Fibroblast of pulmonary artery (primary cell): ENCODE measurements at regions not wholly inside any gene's neighbourhood (a gene's known extent, or its start where the extent isn't known, plus 50 kb on each side); places are given as distances from the start of the nearest gene placed in this dataset.

Experiments
- DNase-seq: peaks from one replicate; pipeline ENCODE4 v3.0.0-alpha.2; 2010; ENCODE audit warnings: low read depth
- H3K4me3 ChIP-seq: replicated peaks from 2 replicates; pipeline ENCODE4 v1.5.1; 2011; ENCODE audit warnings: low read depth, mild to moderate bottlenecking, control low read depth, low read length, moderate library complexity
- TF ChIP-seq, protein P1 (sequence below): IDR thresholded peaks from 2 replicates; pipeline ENCODE4 v1.5.1; 2011; ENCODE audit warnings: mild to moderate bottlenecking, control low read depth, low read length, inconsistent platforms; ENCODE audit errors: missing control alignments

DNA sequence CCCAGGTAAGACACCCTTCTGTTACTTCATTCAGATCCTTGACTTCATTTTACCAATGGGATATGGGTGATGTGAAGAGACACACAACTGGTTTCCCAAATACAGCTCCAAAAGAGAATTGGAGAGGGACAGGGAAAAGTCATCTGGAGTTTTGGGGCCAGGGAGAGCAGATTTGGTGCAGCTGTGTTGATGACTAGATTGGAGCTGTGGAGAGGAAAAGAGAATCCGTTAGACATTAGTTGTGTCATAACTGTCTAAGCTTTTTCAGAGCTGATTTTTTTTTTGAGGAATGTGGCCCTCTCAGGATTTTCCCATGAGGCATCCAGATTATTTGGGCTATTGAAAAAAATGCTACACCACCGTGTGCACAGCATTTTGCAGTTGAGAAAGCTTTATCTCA lies 423.4 kb downstream of the DMAC1 start:
- TF ChIP-seq, protein P1, sequence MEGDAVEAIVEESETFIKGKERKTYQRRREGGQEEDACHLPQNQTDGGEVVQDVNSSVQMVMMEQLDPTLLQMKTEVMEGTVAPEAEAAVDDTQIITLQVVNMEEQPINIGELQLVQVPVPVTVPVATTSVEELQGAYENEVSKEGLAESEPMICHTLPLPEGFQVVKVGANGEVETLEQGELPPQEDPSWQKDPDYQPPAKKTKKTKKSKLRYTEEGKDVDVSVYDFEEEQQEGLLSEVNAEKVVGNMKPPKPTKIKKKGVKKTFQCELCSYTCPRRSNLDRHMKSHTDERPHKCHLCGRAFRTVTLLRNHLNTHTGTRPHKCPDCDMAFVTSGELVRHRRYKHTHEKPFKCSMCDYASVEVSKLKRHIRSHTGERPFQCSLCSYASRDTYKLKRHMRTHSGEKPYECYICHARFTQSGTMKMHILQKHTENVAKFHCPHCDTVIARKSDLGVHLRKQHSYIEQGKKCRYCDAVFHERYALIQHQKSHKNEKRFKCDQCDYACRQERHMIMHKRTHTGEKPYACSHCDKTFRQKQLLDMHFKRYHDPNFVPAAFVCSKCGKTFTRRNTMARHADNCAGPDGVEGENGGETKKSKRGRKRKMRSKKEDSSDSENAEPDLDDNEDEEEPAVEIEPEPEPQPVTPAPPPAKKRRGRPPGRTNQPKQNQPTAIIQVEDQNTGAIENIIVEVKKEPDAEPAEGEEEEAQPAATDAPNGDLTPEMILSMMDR, result no peak
- DNase-seq, result no peak
- no peak overlapping the region for H3K4me3 ChIP-seq

DNA sequence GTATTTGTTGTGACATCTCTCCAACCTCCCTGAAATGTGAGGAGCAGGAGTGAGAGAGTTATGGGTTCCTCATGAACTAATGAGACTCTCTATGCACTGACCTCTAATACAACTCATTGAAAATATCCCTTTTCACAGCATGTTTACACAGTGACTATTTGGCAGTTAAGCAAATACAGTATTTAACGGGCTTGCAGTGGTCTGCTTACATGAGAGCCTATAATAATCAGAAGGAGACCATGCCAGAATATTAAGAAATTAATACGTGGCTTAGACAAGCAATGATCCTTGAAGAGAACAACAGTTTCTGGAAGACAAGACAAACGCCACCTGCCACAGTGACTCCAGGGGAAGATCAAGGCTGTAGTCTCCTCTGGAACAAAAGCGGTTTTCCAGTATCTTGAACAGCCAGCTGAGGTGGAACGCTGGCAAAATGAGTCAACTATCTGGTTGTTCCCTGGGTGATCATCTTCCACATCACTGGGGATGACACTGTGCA lies 424.5 kb downstream of the DMAC1 start:
- TF ChIP-seq, protein P1, result no peak
- no peak overlapping the region for H3K4me3 ChIP-seq
- no peak for DNase-seq

DNA sequence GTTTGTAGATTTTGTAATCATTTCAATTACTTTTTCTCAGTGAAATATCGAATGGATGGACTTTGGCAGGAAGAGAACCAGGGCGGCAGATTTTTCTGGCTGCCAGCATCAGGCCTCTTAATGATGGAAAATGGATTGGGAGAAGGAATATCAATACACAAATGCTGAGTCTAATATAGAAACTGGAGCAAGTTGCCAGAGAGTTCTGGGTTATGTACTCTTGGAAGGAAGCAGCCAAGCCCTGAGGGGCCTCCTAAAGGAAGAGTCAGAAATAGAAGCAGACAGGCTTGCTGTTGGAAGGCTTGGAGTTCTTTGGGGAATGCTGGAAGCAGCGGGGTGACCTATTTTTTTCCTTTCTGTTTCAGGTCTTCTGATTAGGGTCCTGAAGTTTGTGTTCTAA lies 428.6 kb downstream of the DMAC1 start:
- DNase-seq, result no peak
- no peak overlapping the region for H3K4me3 ChIP-seq
- TF ChIP-seq, protein P1, result no peak

DNA sequence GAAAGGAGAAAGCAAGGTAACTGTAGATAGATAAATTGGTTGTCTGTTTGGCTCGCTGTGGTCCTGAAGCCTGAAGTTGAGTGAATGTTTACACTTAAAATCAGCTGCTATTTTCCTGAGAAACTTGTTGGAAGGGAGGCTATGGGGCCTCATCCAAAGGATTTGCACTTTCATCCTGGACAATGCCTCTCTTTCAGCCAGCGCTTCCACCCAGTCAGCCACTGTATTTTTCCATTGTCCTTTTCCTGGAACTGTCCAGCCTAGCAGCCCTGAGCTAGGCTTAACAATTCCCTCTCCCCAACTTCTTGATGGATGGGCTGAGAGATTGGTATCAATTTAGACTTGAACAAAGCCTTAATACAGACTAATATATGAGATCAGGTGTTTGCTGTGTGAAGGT lies 429.2 kb downstream of the DMAC1 start:
- H3K4me3 ChIP-seq, result no peak overlapping the region
- TF ChIP-seq, protein P1, result no peak
- DNase-seq, result peak; percentile 45

DNA sequence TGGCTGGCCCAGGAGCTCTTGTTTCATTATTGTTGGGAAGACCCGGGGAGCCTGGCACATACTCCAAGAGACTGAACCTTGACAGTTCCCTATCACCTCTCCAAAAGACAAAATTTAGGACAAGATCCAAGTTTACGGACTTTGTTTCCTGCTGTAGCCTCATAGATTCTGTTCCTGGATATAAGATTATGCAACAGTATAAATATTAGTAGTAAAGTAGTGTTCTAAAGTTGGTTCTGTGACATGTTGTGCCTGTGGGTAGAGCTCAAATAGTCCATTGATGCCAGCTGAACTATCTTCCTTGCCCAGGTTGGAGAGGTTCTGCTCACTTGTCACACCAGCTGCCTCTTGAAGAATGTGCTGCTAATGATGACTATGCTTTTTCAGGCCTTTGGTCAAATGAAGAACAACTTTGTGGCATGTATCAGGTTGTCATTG lies 430.2 kb downstream of the DMAC1 start:
- TF ChIP-seq, protein P1, result no peak
- no peak overlapping the region for H3K4me3 ChIP-seq
- DNase-seq, result no peak

DNA sequence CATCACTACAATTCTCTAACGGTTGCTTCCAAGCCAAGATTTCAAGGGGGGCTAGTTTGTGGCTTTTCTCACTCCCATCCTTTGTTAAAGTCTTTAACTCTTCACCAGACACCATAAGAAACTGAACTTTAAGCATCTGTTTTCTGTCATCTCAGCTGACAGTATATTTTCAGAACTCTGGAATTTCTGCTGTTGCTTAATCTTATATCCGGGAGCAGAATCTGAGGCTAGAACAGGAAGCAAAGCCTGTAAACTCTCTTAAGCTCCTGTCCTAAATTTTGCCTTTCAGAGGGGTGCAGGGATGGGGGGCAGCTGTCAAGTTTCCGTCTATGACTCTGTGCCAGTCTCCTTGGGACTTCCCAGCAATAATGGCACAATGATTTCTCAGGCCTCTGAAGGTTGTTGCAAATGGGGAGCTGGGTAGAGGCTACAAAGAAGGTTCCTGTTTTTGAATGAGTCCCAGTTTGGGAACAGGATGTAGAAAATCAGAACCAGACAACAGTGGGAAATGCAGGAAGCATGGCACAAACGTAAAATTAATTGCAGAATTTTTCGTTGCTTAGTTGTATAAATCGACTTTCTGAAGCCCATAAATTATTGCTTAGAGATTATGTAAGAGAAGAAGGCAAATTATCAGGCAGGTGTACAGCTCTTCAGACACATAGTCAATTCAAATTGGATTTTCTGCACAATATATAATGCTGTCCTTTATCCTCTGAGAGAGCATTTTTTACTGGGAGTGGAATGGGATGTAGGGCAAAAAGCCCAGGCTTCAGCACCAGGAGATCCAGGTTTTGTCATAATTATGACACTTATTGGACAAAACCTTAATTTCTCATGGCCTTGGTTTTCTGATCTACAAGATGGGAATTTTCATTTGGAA lies 430.9 kb downstream of the DMAC1 start:
- DNase-seq, result peak; percentile 98
- no peak overlapping the region for H3K4me3 ChIP-seq
- TF ChIP-seq, protein P1, result no peak
